PC-3 (cell line): ENCODE measurements at regions not wholly inside any gene's neighbourhood (a gene's known extent, or its start where the extent isn't known, plus 50 kb on each side); places are given as distances from the start of the nearest gene placed in this dataset.

Experiments used
- EZH2 ChIP-seq: fragments of 300-600 bp; sonication (generic); IDR thresholded peaks from one replicate; pipeline ENCODE4 v1.6.1; 2017; ENCODE audit warnings: antibody characterized with exemption, mild to moderate bottlenecking, low read length; ENCODE audit not compliant: unreplicated experiment
- EZH2phosphoT487 ChIP-seq: fragments of 300-600 bp; sonication (generic); IDR thresholded peaks from 2 replicates; pipeline ENCODE4 v1.6.1; 2018; ENCODE audit warnings: mild to moderate bottlenecking, antibody characterized with exemption, low read length, borderline replicate concordance
- TF ChIP-seq, protein P1 (sequence below): fragments of 300-600 bp; sonication (generic); conservative IDR thresholded peaks from 2 replicates; pipeline ENCODE4 v1.5.1; 2017; ENCODE audit warnings: antibody characterized with exemption, low read depth, mild to moderate bottlenecking, low read length

DNA sequence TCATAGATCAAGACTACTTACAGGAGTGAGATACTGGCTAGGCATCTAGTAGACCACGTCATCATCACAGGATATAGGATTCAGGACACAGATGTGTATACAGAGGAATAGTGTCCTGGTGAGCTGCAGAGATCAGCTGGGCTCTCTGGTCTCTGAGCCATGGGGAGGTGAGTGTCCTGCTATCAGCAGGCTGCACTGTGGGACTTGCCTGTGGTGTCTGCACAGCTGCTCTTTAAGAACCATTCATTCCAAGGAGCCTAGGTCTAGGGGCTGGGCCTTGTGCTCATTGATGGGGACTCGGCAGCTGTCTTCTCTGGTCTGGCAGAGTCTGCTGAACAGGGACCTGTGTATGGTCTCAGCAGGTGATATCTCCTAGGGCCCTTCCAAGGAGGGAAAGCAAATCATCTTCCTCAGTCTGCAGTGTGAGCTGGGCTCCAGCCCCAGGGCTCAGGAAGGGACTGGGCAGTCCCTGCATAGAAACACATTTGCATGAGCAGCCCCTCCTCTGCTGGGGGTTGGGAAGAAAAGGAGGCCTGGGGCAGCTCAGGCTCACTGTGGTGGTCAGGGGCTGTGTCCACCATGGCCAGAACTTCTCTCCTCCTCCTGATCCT lies 66.1 kb upstream of the VPREB1 start:
- TF ChIP-seq, protein P1, sequence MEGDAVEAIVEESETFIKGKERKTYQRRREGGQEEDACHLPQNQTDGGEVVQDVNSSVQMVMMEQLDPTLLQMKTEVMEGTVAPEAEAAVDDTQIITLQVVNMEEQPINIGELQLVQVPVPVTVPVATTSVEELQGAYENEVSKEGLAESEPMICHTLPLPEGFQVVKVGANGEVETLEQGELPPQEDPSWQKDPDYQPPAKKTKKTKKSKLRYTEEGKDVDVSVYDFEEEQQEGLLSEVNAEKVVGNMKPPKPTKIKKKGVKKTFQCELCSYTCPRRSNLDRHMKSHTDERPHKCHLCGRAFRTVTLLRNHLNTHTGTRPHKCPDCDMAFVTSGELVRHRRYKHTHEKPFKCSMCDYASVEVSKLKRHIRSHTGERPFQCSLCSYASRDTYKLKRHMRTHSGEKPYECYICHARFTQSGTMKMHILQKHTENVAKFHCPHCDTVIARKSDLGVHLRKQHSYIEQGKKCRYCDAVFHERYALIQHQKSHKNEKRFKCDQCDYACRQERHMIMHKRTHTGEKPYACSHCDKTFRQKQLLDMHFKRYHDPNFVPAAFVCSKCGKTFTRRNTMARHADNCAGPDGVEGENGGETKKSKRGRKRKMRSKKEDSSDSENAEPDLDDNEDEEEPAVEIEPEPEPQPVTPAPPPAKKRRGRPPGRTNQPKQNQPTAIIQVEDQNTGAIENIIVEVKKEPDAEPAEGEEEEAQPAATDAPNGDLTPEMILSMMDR: no peak
- TF ChIP-seq EZH2 (no peak), EZH2phosphoT487 (no peak)
